ENCODE measurements at regions not wholly inside any gene's neighbourhood (a gene's known extent, or its start where the extent isn't known, plus 50 kb on each side); places are given as distances from the start of the nearest gene placed in this dataset.

DNA sequence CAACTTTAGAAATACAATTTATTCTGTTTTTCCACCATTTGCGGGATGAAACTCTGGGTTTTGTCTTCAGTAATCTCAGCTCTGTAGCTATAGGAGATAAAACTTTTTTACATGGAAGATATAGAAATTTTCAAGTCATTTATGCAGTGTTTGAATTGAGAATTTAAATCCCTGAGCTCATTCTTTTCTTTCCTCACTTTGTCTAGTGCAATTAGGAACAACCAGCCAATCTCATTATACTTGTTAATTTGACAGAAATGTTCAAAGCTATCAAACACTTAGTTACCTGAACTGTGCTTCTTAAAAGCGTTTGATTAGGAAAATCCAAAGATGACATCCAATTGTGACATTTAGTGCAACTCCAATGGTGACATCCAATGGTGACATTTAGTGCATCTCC, 1014.3 kb downstream of the SLITRK5 start:
- H3K27me3 ChIP-seq (ENCODE audit: insufficient read depth, poor library complexity, severe bottlenecking): no peaks in the 10 kb centered on the region
- H3K4me3 ChIP-seq (replicated peaks; ENCODE audit: insufficient read depth, low read length): no peak overlapping the region
- DNase-seq (ENCODE audit: low read depth in 1 of 2, low spot score in 1 of 2): no peak
- H3K27ac ChIP-seq (replicated peaks): no peak overlapping the region
- no peak for TF ChIP-seq GABPA (IDR thresholded peaks at IDR 0.05; ENCODE audit: low read depth)
- no peak for TF ChIP-seq POLR2AphosphoS5 (IDR thresholded peaks at IDR 0.05; ENCODE audit: low read depth)
- TF ChIP-seq, protein P1, sequence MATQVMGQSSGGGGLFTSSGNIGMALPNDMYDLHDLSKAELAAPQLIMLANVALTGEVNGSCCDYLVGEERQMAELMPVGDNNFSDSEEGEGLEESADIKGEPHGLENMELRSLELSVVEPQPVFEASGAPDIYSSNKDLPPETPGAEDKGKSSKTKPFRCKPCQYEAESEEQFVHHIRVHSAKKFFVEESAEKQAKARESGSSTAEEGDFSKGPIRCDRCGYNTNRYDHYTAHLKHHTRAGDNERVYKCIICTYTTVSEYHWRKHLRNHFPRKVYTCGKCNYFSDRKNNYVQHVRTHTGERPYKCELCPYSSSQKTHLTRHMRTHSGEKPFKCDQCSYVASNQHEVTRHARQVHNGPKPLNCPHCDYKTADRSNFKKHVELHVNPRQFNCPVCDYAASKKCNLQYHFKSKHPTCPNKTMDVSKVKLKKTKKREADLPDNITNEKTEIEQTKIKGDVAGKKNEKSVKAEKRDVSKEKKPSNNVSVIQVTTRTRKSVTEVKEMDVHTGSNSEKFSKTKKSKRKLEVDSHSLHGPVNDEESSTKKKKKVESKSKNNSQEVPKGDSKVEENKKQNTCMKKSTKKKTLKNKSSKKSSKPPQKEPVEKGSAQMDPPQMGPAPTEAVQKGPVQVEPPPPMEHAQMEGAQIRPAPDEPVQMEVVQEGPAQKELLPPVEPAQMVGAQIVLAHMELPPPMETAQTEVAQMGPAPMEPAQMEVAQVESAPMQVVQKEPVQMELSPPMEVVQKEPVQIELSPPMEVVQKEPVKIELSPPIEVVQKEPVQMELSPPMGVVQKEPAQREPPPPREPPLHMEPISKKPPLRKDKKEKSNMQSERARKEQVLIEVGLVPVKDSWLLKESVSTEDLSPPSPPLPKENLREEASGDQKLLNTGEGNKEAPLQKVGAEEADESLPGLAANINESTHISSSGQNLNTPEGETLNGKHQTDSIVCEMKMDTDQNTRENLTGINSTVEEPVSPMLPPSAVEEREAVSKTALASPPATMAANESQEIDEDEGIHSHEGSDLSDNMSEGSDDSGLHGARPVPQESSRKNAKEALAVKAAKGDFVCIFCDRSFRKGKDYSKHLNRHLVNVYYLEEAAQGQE (IDR thresholded peaks at IDR 0.05; ENCODE audit: insufficient replicate concordance, low read depth): no peak

DNA sequence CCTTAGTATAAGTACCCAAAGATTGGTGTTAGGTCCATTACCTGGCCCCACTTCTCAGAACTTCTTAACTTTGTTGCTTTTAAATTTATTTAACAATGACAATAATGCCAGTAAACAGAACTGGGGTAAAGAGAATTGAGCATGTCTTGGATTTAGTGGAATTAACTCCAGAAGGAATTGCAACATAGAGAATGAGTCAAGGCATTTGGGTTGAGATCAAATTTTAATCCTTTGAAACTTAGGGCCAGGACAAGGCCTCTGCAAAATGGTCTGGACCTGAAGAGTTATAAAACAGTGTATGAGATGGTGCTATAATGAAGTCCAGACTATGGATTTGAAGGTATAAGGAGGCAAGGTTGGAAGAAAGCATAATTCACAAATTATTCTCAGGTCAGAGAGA, 1030.4 kb downstream of the SLITRK5 start:
- Histone ChIP-seq H3K27me3 (ENCODE audit: insufficient read depth, poor library complexity, severe bottlenecking) (no peaks in the 10 kb centered on the region), H3K4me3 (replicated peaks; ENCODE audit: insufficient read depth, low read length) (no peak overlapping the region), H3K27ac (replicated peaks) (no peak overlapping the region)
- TF ChIP-seq SPI1 (IDR thresholded peaks at IDR 0.05; ENCODE audit: borderline replicate concordance, low read depth): no peak
- TF ChIP-seq GABPA (IDR thresholded peaks at IDR 0.05; ENCODE audit: low read depth): no peak
- no peak for TF ChIP-seq POLR2AphosphoS5 (IDR thresholded peaks at IDR 0.05; ENCODE audit: low read depth)
- TF ChIP-seq, protein P1 (IDR thresholded peaks at IDR 0.05; ENCODE audit: insufficient replicate concordance, low read depth): no peak
- TF ChIP-seq, protein P2, sequence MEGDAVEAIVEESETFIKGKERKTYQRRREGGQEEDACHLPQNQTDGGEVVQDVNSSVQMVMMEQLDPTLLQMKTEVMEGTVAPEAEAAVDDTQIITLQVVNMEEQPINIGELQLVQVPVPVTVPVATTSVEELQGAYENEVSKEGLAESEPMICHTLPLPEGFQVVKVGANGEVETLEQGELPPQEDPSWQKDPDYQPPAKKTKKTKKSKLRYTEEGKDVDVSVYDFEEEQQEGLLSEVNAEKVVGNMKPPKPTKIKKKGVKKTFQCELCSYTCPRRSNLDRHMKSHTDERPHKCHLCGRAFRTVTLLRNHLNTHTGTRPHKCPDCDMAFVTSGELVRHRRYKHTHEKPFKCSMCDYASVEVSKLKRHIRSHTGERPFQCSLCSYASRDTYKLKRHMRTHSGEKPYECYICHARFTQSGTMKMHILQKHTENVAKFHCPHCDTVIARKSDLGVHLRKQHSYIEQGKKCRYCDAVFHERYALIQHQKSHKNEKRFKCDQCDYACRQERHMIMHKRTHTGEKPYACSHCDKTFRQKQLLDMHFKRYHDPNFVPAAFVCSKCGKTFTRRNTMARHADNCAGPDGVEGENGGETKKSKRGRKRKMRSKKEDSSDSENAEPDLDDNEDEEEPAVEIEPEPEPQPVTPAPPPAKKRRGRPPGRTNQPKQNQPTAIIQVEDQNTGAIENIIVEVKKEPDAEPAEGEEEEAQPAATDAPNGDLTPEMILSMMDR (IDR thresholded peaks at IDR 0.05; ENCODE audit: insufficient read depth, low read length): no peak
- DNase-seq (ENCODE audit: low read depth in 1 of 2, low spot score in 1 of 2): no peak

DNA sequence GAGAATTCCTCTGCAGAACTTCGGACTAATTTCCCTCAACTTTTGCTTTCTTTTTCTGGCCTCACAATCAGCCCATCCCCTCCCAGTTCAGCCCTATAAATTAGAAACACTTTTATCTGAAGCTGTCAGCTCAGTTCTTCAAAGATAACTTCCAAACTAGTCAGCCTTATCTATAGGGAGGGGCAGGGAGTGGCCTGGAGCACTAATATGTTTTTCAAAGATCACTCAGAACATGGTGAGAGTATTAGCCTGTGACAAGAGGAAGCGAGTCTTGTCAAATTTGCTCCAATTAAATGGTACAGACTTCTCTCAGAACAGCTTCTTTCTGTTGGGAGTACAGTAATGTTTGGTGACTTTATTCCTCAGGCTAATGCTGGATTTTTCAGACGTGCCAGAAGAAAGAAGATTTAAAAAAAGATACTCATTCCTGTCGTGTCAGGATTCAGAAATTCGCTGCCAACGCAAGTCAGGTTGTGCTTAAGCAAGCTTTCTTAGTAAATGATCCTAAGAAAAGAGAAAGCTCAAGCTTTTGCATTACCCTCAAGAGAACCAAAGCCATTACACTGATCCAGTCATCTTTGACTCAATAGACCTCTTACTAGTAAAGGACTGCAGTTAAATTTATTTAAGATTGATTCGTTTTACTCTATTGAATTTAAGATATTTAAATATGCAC, 1033.6 kb downstream of the SLITRK5 start:
- H3K27me3 ChIP-seq (ENCODE audit: insufficient read depth, poor library complexity, severe bottlenecking): no peaks in the 10 kb centered on the region
- H3K27ac ChIP-seq (replicated peaks): no peak overlapping the region
- TF ChIP-seq, protein P1 (IDR thresholded peaks at IDR 0.05; ENCODE audit: insufficient replicate concordance, low read depth): no peak
- no peak for TF ChIP-seq POLR2AphosphoS5 (IDR thresholded peaks at IDR 0.05; ENCODE audit: low read depth)
- TF ChIP-seq GABPA (IDR thresholded peaks at IDR 0.05; ENCODE audit: low read depth): no peak
- H3K4me3 ChIP-seq (replicated peaks; ENCODE audit: insufficient read depth, low read length): no peak overlapping the region
- DNase-seq (ENCODE audit: low read depth in 1 of 2, low spot score in 1 of 2): no peak

DNA sequence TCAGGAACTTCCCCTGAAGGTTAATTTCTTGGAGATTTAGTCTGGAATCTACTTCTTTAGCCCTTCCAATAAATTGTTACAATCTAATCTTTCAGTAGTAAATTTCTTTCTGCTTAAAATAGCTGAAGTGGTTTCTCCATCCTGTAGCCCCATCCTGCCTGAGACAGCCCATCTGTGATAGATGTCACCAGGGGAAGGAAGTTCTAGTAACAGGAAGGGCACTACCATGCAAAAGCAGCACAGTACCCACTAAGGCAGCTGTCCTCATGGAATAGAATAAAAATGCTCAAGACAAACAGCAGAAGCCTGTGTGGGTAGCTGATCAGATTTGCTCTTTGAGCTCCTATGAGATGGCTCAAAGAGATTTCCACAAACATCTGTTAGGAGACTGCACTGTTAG, 1036.5 kb downstream of the SLITRK5 start:
- TF ChIP-seq SPI1 (IDR thresholded peaks at IDR 0.05; ENCODE audit: borderline replicate concordance, low read depth): no peak
- no peak for TF ChIP-seq GABPA (IDR thresholded peaks at IDR 0.05; ENCODE audit: low read depth)
- no peak for TF ChIP-seq POLR2AphosphoS5 (IDR thresholded peaks at IDR 0.05; ENCODE audit: low read depth)
- TF ChIP-seq, protein P2 (IDR thresholded peaks at IDR 0.05; ENCODE audit: insufficient read depth, low read length): no peak
- TF ChIP-seq, protein P1 (IDR thresholded peaks at IDR 0.05; ENCODE audit: insufficient replicate concordance, low read depth): no peak
- Histone ChIP-seq H3K4me3 (replicated peaks; ENCODE audit: insufficient read depth, low read length) (no peak overlapping the region), H3K27ac (replicated peaks) (no peak overlapping the region), H3K27me3 (ENCODE audit: insufficient read depth, poor library complexity, severe bottlenecking) (no peaks in the 10 kb centered on the region)
- DNase-seq (ENCODE audit: low read depth in 1 of 2, low spot score in 1 of 2): no peak
